Pulmonary artery endothelial cell (primary cell): ENCODE measurements at regions not wholly inside any gene's neighbourhood (a gene's known extent, or its start where the extent isn't known, plus 50 kb on each side); places are given as distances from the start of the nearest gene placed in this dataset.
A peak's percentile ranks its signal among the peaks of the same experiment; 100 is the strongest.
"Not testable (repeated sequence)": the region's sequence is repeated elsewhere in the genome, so short reads cannot be mapped to it uniquely, and the experiment has no call there.

Experiments
- DNase-seq: peaks from one replicate; pipeline ENCODE4 v3.0.0-alpha.2; 2011; ENCODE audit warnings: low read depth, low spot score

DNA sequence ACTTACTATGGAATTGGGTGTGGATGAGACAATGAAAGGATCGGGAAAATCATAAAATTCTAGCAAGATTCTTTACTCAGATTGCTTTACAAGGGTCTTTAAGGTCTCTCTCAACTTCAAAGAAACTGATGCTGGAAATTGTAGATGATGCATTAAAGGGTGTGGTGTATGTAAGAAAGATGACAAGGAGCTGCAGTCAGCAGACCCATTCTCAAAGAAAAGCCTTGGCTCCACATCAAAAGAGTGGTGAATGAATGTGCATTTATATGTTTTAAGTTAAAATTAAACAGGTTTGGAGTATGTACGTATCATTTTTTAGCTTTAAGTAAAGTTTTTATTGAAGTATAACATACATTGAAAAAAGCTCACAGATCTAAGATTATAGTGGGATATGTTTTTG, 194.5 kb downstream of the C12orf75 start:
- no peak for DNase-seq

DNA sequence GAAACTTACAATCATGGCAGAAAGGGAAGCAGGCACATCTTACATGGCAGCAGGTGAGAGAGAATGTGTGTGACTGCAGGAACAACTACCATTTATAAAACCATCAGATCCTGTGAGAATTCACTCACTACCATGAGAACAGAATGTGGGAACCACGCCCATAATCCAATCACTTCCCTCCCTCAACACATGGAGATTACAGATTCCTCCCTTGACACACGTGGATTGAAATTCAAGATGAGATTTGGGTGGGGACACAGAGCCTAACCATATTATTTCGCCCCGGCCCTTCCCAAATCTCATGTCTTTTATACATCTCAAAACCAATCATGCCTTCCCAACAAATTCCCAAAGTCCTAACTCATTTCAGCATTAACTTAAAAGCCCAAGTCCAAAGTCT, 203.6 kb downstream of the C12orf75 start:
- DNase-seq, result no peak

DNA sequence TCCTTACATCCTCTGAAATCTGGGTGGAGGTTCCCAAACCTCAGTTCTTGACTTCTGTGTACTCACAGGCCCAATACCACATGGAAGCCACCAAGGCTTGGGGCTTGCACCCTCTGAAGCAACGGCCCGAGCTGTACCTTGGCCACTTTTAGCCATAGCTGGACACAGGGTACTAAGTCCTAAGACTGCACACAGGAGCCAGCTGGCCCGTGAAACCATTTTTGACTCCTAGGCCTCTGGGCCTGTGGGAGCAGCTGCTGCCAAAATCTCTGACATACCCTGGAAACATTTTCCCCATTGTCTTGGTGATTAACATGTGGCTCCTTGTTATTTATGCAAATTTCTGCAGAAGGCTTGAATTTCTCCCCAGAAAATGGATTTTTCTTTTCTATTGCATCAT, 204.5 kb downstream of the C12orf75 start:
- not testable (repeated sequence) for DNase-seq

DNA sequence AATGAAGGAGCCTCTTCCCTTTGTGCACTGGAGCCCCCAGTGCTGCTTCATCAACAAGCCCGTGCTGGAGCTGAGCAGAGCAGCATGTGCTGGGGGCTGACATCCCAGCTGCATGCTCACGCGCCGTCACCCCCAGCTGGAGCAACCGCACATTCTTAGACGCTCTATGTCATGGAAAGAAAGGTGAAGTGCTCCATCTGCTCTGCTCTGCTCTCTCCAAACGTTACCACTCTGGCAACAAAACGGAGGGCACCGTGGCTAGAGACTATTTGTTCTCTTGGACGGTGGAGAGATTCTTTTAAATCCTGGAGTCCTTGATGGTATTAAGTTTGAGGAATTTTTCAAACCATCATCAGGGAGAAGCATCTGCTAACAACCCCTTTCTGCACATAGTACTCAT, 208.4 kb downstream of the C12orf75 start:
- no peak for DNase-seq

DNA sequence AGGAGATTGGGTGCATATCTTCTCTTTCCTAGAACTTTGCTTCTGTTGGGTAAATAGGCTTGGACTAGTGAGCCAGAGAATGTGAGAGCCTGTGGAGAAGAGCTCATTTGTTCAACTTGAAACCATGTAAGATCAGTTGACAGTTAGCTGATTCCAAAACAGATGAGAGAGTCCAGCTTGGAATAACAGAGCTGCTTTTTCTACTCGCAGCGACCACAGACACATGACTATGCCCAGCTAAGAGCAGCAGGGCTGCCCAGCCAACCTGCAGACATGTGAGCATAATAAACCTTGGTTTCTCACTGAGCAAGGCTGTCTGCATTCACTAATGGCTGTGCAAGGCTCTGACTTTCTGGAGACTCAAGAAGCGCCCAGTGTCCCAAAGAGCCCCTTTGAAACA, 209.2 kb downstream of the C12orf75 start:
- DNase-seq, result no peak

DNA sequence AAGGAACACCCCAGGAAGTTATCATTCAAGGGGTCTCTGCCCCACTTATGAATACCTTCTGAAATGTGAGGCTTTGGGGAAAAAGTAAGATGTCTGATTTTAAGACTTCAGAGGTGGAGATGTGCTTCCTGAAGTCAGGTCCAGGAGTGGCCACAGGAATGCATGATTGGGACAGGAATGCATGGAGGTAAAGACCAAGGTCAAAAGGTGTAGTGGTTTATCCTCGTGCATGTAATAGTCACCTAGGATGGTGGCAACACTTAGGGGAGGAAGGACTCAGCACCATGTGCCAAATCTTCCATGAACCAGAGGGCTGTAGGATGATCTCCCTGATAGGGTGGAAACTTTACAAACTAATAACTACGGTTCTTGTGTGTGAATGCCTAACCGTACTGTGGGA, 217.3 kb downstream of the C12orf75 start:
- no peak for DNase-seq

DNA sequence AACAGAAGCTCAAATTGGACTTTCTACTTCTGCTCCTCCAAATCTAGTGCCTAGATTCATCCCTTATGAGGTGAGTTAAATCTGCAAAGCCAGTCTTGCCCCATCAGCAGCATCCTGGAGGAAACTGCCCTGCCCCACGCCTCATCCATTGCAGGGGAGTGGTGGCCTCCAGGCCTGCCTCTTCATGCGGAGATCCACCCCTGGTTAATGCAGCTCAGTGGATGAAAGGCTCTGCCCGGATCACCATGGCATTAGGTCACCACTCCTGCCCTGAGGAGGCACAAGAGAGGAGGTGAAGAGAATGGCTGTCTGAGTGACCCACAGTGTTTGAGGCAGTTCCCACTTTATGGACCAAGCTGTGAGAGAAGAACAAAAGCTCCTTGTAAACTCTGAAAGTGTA, 218.1 kb downstream of the C12orf75 start:
- no peak for DNase-seq

DNA sequence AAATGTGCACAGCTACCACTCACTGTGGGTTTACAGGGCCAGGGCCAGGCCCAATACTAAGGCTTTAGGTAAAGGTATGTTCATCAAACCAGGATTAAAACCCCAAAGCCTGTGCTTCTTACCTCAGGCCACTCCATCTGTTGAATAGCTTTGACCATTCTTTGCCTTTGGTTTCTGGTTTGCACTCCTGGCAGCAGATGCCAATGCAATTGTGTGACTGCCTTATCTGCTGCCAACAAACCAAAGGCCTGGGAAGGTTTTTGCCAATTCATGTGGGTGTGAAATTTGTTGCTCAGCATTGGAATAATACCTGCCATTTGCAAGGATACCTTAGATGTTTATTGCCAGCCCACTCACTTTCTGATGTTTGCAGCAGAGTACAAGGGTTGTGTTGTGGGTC, 221.6 kb downstream of the C12orf75 start:
- DNase-seq, result no peak

DNA sequence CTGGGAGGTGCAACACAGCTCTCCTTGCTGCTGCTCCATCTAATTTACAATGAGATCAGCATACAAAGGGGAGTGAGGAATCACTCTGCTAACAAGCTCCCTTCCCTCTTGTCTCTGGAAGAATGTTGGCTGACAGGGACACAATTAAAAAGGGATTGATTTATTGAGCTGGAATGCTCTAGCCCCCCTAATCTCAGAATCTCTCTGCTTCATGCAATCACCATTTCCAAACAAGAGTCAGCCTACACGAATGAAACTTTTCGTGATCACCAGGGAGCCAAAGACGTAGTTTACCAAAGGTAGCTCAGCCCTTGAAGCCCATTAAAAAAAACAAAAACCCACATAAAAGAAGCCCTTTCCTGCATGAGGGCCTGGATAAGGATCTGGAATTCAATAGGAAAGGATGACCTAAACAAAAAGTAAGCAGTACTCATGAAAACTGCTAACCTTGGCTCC, 223.8 kb downstream of the C12orf75 start:
- DNase-seq, result no peak

DNA sequence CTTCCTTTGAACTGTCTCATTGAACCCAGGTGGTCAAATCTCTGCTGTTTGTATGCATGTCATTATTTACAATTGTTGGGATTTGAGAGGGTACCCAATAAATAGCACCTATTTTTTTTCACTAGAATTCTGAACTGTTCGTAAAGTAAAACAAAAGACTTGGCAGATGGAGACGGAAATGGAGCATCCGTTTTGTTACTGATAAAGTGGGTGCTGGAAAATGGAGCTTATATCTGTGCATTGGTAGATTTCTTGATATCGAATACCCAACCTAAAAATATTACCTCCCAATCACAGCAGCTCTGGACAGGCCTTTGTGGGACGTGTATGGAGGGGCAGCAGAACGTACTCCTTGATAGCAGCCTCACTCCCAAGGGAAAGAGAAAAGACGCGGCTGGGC, 224.4 kb downstream of the C12orf75 start:
- DNase-seq, result no peak

DNA sequence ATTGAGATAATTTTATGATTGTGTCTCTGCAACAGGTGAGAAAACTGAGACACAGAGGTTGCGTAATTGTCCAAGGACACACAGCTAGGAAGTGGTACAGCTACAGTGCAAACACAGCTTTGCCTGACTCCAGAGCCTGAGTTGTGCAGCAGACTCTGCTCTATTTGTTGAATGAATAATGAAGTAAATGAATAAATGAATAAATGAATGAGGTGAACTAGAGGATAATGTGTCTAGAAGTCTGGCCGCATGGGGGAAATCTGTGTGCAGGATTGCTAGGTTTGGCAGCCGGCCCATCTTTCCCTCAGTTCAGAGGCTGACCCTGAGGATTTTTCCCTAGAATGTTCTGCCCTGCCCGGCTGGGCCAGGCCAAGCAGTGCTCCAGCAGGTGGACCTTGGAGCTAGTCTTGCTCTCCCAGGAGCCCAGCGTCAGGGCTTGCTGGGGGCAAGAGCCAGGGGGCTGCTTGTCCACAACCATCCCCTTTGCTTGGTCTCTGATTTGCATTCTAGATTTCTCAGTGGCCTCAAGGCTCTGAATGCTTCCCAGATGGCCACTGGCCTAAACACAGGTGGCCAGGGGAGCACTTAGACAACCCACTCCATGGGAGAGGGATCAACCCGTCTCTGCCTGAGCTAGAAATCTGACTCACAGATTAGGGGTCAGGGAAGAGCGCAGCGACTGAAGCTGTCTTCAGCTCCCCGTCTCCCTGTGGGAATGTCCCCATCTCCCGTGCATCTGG, 225.2 kb downstream of the C12orf75 start:
- DNase-seq, result no peak

DNA sequence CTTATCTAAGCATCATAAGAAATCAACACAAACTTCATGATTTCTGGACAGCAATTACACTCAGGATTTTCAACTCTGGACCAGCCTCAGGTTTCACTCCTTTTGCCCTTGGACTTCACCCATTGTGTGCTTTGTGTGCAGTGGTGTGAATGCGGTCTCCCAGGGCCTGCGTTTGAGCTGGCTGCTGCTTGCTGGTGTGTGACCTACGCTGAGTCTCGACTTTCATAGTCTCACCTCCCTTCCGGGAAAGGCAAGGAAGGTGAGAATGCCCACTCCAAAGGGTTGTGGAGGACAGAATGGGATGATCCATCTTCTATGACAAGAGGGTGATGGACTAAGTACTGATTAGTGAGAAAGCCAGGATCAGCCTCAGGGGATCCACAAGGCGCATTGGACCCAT, 228.8 kb downstream of the C12orf75 start:
- no peak for DNase-seq

DNA sequence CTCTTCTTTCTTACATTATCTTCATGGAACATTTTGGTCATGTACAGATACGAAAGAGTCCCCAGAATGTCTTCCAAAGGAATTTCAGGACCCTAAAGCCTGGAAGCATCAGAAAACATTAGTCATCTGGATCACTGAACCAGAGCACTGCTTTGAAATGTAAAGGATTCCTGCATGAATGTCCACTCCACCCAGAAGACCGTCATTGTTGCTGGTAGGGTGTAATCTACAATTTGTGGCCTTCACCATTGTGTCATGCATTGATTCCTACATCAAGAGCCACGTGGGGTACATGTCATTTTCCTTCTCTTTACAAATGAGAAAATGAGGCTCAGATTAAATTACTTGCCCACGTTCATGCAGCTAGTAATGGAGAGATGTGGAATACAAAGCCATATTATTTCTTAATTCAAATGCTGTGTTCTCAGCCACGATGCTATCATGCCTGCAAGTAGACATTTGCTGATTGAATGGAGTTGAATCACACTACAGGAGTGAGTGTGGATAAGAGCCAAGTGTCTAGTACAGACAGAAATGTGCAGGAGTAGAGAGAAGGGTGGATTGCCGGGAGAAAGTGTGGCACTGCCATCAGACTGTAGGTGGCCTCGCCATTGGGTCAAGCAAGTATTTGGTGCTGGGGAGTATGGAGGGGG, 231.2 kb downstream of the C12orf75 start:
- DNase-seq, result no peak

DNA sequence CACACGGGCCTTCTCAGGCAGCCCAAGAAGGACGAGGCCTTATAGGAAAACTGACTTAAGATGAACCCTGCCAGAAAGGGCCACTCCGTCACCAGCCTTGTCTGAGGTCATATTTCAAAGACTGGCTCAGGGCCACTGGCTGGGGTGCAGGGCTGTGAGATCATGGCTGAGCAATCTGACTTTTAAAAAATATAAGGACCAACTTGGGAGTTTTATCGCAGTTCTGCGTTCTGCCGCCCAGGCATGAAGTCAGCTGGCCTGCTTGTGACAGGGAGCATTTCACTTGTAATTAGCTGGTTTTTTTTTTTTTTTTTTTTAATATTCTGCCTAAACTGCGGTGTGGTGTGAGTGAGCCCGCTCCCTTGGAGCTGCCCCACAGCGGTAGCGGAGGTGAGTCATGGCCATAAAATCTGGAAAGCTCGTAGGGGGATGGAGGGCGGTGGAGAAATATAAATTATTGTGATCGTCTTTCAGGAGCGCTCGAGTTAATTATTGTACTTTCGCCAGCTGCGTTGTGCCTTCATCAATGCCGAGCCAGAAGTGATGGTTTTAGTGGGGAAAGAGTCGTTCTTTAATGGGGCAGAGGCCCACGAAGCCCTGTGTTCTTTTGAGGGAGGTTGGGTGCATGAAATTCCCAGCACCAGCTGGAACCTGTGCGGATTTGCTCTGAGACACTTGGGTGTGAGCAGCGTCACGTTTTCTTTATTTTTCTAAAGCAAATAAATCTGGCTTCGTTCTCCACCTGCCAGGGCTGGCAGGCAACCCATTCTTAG, 231.9 kb downstream of the C12orf75 start:
- DNase-seq, result peak; percentile 27

DNA sequence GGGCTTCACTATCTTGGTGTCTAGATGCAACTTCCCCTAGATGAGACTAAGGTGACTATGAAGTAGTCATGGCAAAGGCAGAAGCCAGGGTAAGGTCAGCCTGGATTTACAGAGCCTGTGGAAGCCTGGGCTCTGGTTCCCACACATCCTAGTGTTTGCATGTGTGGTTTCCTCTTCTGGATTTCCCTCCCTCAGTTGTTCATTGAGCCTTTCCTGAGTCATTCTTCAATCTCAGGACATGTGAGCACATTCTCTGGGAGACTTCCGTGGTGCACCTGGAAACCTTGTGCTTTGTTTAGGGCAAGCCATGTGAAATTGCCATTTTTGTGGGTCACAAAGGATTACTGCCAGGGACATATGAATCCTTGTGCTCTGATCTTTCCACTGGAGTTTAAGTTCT, 236.6 kb downstream of the C12orf75 start:
- no peak for DNase-seq

DNA sequence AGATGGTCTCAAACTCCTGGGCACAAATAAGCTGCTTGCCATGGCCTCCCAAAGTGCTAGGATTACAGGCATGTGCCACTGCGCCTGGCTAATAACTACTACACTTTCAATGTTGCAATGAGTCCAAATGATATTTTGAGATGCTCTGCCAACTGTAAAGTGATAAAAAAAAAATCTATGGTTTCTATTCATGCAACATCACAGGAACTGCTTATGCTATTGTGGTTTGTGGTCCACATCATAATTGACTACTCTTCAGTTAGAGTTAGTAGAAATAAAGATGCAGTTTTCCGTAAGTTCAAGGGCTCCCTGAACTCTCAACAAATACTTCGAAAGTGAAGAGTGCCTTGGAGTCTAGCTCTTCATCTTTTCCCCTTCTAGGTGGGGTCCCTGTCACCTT, 239.4 kb downstream of the C12orf75 start:
- no peak for DNase-seq

DNA sequence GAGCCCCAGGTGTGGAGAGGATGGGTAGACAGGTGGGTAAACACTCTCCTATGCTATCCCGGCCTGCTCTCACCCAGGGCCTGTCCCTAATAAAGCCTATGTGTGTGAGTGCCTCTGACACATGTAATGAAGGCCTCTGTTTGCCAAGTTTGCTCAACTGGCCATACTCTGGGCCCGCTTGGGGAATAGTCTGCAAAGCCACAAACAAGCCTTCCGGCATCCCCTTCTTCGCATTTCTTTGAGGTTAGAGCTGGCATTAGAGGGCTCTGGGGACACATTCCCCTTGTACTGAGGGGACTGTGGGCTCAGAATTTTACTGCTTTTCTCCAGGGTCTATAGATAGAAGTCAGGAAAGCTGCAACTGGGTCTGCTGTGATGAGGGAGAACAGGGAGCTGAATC, 240.5 kb downstream of the C12orf75 start:
- no peak for DNase-seq

DNA sequence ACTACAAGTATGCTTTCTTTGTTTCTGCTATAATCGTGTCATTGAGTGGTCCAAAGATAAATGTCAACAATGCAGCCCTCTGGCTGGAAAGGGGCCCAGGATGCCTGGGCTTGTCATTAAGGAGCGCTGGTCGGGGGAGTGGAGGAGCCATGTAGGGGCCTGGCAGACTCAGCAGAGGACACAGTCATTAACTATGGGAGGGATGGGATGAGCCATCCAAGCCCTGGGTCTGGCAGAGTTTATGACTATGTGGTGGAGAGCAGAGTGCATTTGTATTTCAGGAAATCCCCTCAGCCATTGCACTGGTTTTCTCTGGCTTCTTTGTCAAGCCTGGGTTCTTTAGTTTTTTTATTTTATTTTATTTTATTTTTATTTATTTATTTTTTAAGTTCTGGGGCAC, 243.1 kb downstream of the C12orf75 start:
- DNase-seq, result no peak

DNA sequence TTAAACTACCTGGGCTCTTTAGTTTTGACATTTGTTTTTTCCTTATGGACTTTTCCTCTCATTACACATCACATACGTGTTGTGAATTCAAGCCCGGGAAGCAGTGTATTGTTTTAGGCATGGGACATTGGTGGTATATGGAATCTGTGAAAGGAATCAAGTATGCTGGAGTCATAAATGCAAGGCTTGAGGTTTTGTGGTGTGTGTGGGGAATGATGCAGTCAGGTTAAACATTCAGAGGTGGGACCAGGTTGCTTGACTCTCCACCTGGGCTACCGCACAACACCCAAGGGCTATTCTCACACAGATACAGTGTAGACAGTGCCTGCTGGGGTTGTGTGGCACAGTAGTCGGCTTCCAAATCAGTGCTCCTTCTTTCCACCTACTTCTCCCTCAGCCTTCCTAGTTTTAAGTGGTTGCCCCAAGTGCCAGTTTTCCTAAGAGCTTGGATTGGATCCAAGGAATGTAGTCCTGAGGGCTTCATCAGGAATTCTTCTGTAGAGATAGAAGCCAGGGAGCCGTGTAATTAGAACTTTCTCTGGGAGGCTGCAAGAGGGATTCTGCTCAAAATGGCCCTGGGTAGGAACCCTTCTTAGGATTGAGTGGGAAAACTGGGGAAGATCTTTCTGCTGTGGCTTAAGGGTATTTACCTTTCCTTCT, 243.7 kb downstream of the C12orf75 start:
- DNase-seq, result no peak

DNA sequence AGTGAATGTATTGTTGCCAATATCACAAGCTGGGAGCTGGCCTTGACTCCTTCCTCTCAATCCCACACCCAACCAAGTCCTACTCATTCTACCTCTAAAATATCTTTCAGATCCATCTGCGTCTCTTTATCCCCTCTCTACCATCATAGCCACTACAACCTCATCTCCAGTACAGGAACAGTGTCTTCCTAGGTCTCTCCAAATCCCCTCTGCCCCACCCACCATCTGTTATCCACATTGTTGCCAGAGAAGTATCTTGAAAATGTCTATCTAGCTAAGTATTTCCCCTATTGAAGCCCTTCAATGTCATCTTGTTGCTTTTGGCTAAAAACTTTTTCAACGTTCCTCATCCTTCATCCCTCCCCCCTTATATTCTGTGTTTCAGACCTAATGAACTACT, 244.7 kb downstream of the C12orf75 start:
- no peak for DNase-seq

DNA sequence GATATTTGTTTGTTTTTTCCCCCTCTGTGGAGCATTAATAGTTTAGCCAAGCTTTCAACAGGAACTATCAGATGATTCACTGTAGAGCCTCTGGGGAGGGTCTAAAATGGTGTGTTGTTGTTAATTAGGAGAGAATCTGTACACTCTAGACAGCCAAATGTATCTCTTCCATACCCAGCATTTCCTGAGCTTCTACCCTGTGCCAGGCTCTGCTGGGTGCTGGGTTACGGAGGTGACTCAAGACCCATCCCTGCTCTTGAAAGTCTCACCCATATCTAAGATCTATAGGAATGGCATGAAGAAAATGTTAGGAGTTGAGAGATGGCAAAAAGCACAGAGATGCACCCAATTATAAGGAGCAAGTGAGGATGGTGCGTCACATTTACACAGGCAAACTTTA, 245.8 kb downstream of the C12orf75 start:
- DNase-seq, result no peak

DNA sequence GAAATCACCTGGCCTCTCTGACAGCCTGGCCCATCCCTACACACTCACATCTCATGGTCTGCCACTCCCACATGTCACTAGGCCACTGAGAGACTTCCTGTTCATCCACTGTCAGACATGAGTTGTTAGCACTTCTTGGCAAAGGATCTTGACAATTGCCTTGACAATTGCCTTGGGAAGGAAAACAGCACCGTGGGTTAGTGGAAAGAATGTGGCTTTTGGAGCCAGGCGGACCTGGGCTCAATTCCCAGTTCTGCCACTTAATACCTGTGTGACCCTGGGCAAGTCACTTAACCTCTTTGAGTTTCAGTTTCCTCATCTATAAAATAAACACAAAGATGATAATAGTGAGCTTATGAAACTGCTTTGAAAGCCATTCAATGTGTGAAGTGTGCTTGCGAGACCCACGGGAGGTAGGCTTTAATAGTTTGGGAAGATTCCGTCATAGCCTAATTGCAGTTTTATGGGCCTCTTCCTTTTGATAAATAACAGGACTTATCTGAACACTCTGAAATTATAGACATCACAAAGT, 250.4 kb downstream of the C12orf75 start:
- DNase-seq, result peak; percentile 13
